MM.1S (cell line): ENCODE measurements at regions not wholly inside any gene's neighbourhood (a gene's known extent, or its start where the extent isn't known, plus 50 kb on each side); places are given as distances from the start of the nearest gene placed in this dataset.
"Not testable (repeated sequence)": the region's sequence is repeated elsewhere in the genome, so short reads cannot be mapped to it uniquely, and the experiment has no call there.

Experiments used
- DNase-seq: peaks from one replicate; pipeline ENCODE4 v3.0.0-alpha.2; 2015
- H2AFZ ChIP-seq: fragments of 300-600 bp; sonication (generic); 2 replicates; pipeline ENCODE4 v1.6.0; 2016; ENCODE audit warnings: antibody characterized with exemption, low read length
- H3F3A ChIP-seq: fragments of 300-600 bp; sonication (generic); 2 replicates; pipeline ENCODE4 v1.6.1; 2016; ENCODE audit warnings: mild to moderate bottlenecking, antibody characterized with exemption, low read length, moderate library complexity, mixed read lengths; ENCODE audit not compliant: insufficient read depth
- H3K27ac ChIP-seq: fragments of 300-600 bp; sonication (generic); 2 replicates; pipeline ENCODE4 v1.5.1; 2016; ENCODE audit warnings: mild to moderate bottlenecking, low read length
- H3K27me3 ChIP-seq: fragments of 300-600 bp; sonication (generic); replicated peaks from 2 replicates; pipeline ENCODE4 v1.6.0; 2016; ENCODE audit warnings: low read length; ENCODE audit not compliant: insufficient read depth
- H3K36me3 ChIP-seq: fragments of 300-600 bp; sonication (generic); replicated peaks from 2 replicates; pipeline ENCODE4 v1.6.1; 2016; ENCODE audit warnings: mild to moderate bottlenecking, low read length, mixed read lengths; ENCODE audit not compliant: insufficient read depth
- H3K4me1 ChIP-seq: fragments of 300-600 bp; sonication (generic); 2 replicates; pipeline ENCODE4 v1.6.1; 2016; ENCODE audit warnings: low read length, mixed read lengths
- H3K4me2 ChIP-seq: fragments of 300-600 bp; sonication (generic); 2 replicates; pipeline ENCODE4 v1.6.0; 2016; ENCODE audit warnings: low read depth, low read length
- H3K4me3 ChIP-seq: fragments of 300-600 bp; sonication (generic); 2 replicates; pipeline ENCODE4 v1.5.1; 2016; ENCODE audit warnings: low read length, mixed read lengths
- H3K79me2 ChIP-seq: fragments of 300-600 bp; sonication (generic); 2 replicates; pipeline ENCODE4 v1.6.1; 2016; ENCODE audit warnings: mixed run types, low read length, mixed read lengths
- H3K9ac ChIP-seq: fragments of 300-600 bp; sonication (generic); 2 replicates; pipeline ENCODE4 v1.6.1; 2016; ENCODE audit warnings: low read length, mixed read lengths
- H3K9me2 ChIP-seq: fragments of 300-600 bp; sonication (generic); replicated peaks from 2 replicates; pipeline ENCODE4 v1.6.1; 2016; ENCODE audit warnings: mild to moderate bottlenecking, low read length, mixed read lengths; ENCODE audit not compliant: insufficient read depth
- H3K9me3 ChIP-seq: fragments of 300-600 bp; sonication (generic); replicated peaks from 2 replicates; pipeline ENCODE4 v1.6.1; 2016; ENCODE audit warnings: mild to moderate bottlenecking, low read length, mixed read lengths; ENCODE audit not compliant: insufficient read depth
- H4K20me1 ChIP-seq: fragments of 300-600 bp; sonication (generic); 2 replicates; pipeline ENCODE4 v1.6.1; 2016; ENCODE audit warnings: mild to moderate bottlenecking, low read length, moderate library complexity, mixed read lengths; ENCODE audit not compliant: insufficient read depth
- CTCF ChIP-seq: fragments of 300-600 bp; sonication (generic); IDR thresholded peaks from 2 replicates; pipeline ENCODE4 v1.5.1; 2016; ENCODE audit warnings: antibody characterized with exemption, low read length, mixed read lengths
- EZH2 ChIP-seq: fragments of 300-600 bp; sonication (generic); optimal IDR thresholded peaks from 2 replicates; pipeline ENCODE3; 2017; ENCODE audit warnings: low read depth, mild to moderate bottlenecking, antibody characterized with exemption, low read length, mixed read lengths
- EZH2phosphoT487 ChIP-seq: fragments of 300-600 bp; sonication (generic); IDR thresholded peaks from 2 replicates; pipeline ENCODE4 v1.6.1; 2018; ENCODE audit warnings: antibody characterized with exemption, low read length

- not testable (repeated sequence) for H4K20me1 ChIP-seq, H2AFZ ChIP-seq, H3K79me2 ChIP-seq, H3K27ac ChIP-seq, H3K36me3 ChIP-seq, DNase-seq, H3K4me1 ChIP-seq, H3K9me2 ChIP-seq, H3F3A ChIP-seq, H3K4me3 ChIP-seq, H3K9me3 ChIP-seq, H3K9ac ChIP-seq, H3K27me3 ChIP-seq, H3K4me2 ChIP-seq
These were observed 51.2 kb upstream of the MB21D2 start for GRCh38 chr3:192968901-192969300.

- no peak for DNase-seq
- no peak overlapping the region for H3K9ac ChIP-seq
These were observed 63.0 kb upstream of the MB21D2 start for GRCh38 chr3:192980632-192981031.

GRCh38 chr3:192986379-192986778, 68.7 kb upstream of the MB21D2 start:
- Histone ChIP-seq H3K36me3 (no peaks in the 10 kb centered on the region), H3K4me3 (no peak overlapping the region), H3K4me2 (no peak overlapping the region), H3K9me2 (no peaks in the 10 kb centered on the region), H2AFZ (no peak overlapping the region), H3F3A (no peaks in the 10 kb centered on the region), H3K9me3 (no peaks in the 10 kb centered on the region), H3K27me3 (no peaks in the 10 kb centered on the region), H3K79me2 (no peaks in the 10 kb centered on the region), H3K27ac (no peak overlapping the region), H4K20me1 (no peaks in the 10 kb centered on the region), H3K9ac (no peak overlapping the region), H3K4me1 (no peaks in the 10 kb centered on the region)
- TF ChIP-seq CTCF = no peak
- no peak for TF ChIP-seq EZH2phosphoT487
- no peak for TF ChIP-seq EZH2
- no peak for DNase-seq

More at GRCh38 chr3:192980632-192981031, 63.0 kb upstream of the MB21D2 start:
- TF ChIP-seq EZH2 (no peak), CTCF (no peak), EZH2phosphoT487 (no peak)
- H4K20me1 ChIP-seq = no peaks in the 10 kb centered on the region
- H3K27ac ChIP-seq = no peak overlapping the region
- no peaks in the 10 kb centered on the region for H3K4me1 ChIP-seq
- no peaks in the 10 kb centered on the region for H3K27me3 ChIP-seq
- H3K4me3 ChIP-seq = no peak overlapping the region
- no peak overlapping the region for H3K4me2 ChIP-seq
- no peaks in the 10 kb centered on the region for H3K9me3 ChIP-seq
- H3K36me3 ChIP-seq = no peaks in the 10 kb centered on the region
- no peaks in the 10 kb centered on the region for H3K9me2 ChIP-seq
- no peaks in the 10 kb centered on the region for H3K79me2 ChIP-seq
- no peak overlapping the region for H2AFZ ChIP-seq
- H3F3A ChIP-seq = no peaks in the 10 kb centered on the region

- no peak for DNase-seq
- Histone ChIP-seq H3K4me1 (no peaks in the 10 kb centered on the region), H3K4me3 (no peak overlapping the region), H3K4me2 (no peak overlapping the region), H3F3A (no peaks in the 10 kb centered on the region), H4K20me1 (no peaks in the 10 kb centered on the region), H3K27me3 (no peaks in the 10 kb centered on the region), H3K36me3 (no peaks in the 10 kb centered on the region), H3K79me2 (no peaks in the 10 kb centered on the region), H3K9me2 (no peaks in the 10 kb centered on the region), H3K27ac (no peak overlapping the region), H2AFZ (no peak overlapping the region), H3K9me3 (no peaks in the 10 kb centered on the region), H3K9ac (no peak overlapping the region)
- TF ChIP-seq EZH2phosphoT487 (no peak), EZH2 (no peak), CTCF (no peak)
These were observed 73.7 kb upstream of the MB21D2 start for GRCh38 chr3:192991356-192991755.
